Hepatocyte (in vitro differentiated cells): ENCODE measurements at regions not wholly inside any gene's neighbourhood (a gene's known extent, or its start where the extent isn't known, plus 50 kb on each side); places are given as distances from the start of the nearest gene placed in this dataset.
"Not testable (repeated sequence)": the region's sequence is repeated elsewhere in the genome, so short reads cannot be mapped to it uniquely, and the experiment has no call there.

Source experiments
- CTCF ChIP-seq: fragments of 200-600 bp; sonication (generic); IDR thresholded peaks from 2 replicates; pipeline ENCODE4 v1.5.1; 2016; ENCODE audit warnings: antibody characterized with exemption, mild to moderate bottlenecking; ENCODE audit not compliant: poor library complexity
- EZH2phosphoT487 ChIP-seq: fragments of 200-600 bp; sonication (generic); IDR thresholded peaks from one replicate; pipeline ENCODE4 v1.6.1; 2018; ENCODE audit warnings: antibody characterized with exemption, mild to moderate bottlenecking, low read depth, moderate library complexity; ENCODE audit not compliant: unreplicated experiment, severe bottlenecking

GRCh38 chrX:63242689-63243088, 108.4 kb downstream of the SPIN4 start:
- not testable (repeated sequence) for TF ChIP-seq CTCF, EZH2phosphoT487
